Keratinocyte (primary cell): ENCODE measurements at regions not wholly inside any gene's neighbourhood (a gene's known extent, or its start where the extent isn't known, plus 50 kb on each side); places are given as distances from the start of the nearest gene placed in this dataset.

Experiments
- DNase-seq: peaks from one replicate; pipeline ENCODE4 v3.0.0-alpha.2; 2011; ENCODE audit warnings: low read depth, missing footprints, low spot score
- FAIRE-seq: peaks from 2 replicates; lab custom pipeline; 2011; peaks lifted over from hg19 to GRCh38; lab: Jason Lieb, UNC
- H2AFZ ChIP-seq: 2 replicates; pipeline ENCODE4 v1.6.0; 2012; ENCODE audit warnings: low read length, control low read depth, inconsistent platforms; ENCODE audit not compliant: control insufficient read depth
- H3K27ac ChIP-seq: 2 replicates; pipeline ENCODE4 v1.5.1; 2011; ENCODE audit warnings: low read length; ENCODE audit not compliant: control insufficient read depth, insufficient read depth
- H3K27me3 ChIP-seq: 3 replicates; pipeline ENCODE4 v1.6.0; 2011; ENCODE audit warnings: low read length; ENCODE audit not compliant: control insufficient read depth, insufficient read depth; ENCODE audit errors: extremely low read depth
- H3K36me3 ChIP-seq, 2 experiments: 2 replicates in 1 of 2; 3 replicates in 1 of 2; pipeline ENCODE4 v1.5.1; 2011; ENCODE audit warnings: low read length in 2 of 2, mild to moderate bottlenecking in 1 of 2; ENCODE audit not compliant: control insufficient read depth in 2 of 2, insufficient read depth in 2 of 2; ENCODE audit errors: extremely low read depth in 1 of 2
- H3K4me1 ChIP-seq: 3 replicates; pipeline ENCODE4 v1.5.1; 2011; ENCODE audit warnings: low read length; ENCODE audit not compliant: control insufficient read depth, insufficient read depth; ENCODE audit errors: extremely low read depth
- H3K4me2 ChIP-seq: 3 replicates; pipeline ENCODE4 v1.6.0; 2011; ENCODE audit warnings: low read depth, low read length; ENCODE audit not compliant: control insufficient read depth, insufficient read depth; ENCODE audit errors: extremely low read depth
- H3K4me3 ChIP-seq, 3 experiments: fragments of 200-600 bp in 1 of 3; sonication (generic) in 1 of 3; 2 replicates in 2 of 3; 3 replicates in 1 of 3; pipeline ENCODE4 v1.5.1; 2011 to 2016; ENCODE audit warnings: low read length in 3 of 3, mild to moderate bottlenecking in 3 of 3, control low read depth in 2 of 3, inconsistent platforms in 1 of 3, low read depth in 1 of 3, mixed read lengths in 1 of 3, mixed run types in 1 of 3, moderate library complexity in 1 of 3; ENCODE audit not compliant: control insufficient read depth in 2 of 3, insufficient read depth in 2 of 3; ENCODE audit errors: extremely low read depth in 1 of 3
- H3K79me2 ChIP-seq: 2 replicates; pipeline ENCODE4 v1.6.0; 2012; ENCODE audit warnings: low read length; ENCODE audit not compliant: control insufficient read depth, insufficient read depth
- H3K9ac ChIP-seq: 3 replicates; pipeline ENCODE4 v1.6.0; 2011; ENCODE audit warnings: low read length; ENCODE audit not compliant: control insufficient read depth, insufficient read depth; ENCODE audit errors: extremely low read depth
- H3K9me1 ChIP-seq: 3 replicates; pipeline ENCODE4 v1.6.0; 2011; ENCODE audit warnings: low read length; ENCODE audit not compliant: control insufficient read depth, insufficient read depth; ENCODE audit errors: extremely low read depth
- H3K9me3 ChIP-seq: 2 replicates; pipeline ENCODE4 v1.5.1; 2012; ENCODE audit warnings: low read depth, low read length; ENCODE audit not compliant: control insufficient read depth
- H4K20me1 ChIP-seq: 3 replicates; pipeline ENCODE4 v1.6.0; 2011; ENCODE audit warnings: low read length; ENCODE audit not compliant: control insufficient read depth, insufficient read depth; ENCODE audit errors: extremely low read depth
- EZH2 ChIP-seq: IDR thresholded peaks from one replicate; pipeline ENCODE4 v1.6.1; 2012; ENCODE audit warnings: inconsistent platforms, mild to moderate bottlenecking, low read length, moderate library complexity
- dilution Hi-C: fragments of 300-500 bp; cut with MboI; formaldehyde crosslinking; loops from one replicate; pipeline ENCODE4 v1.7.0; 2020; ENCODE audit warnings: low sequenced_read_pairs; ENCODE audit not compliant: extremely low pct_ligation_motif_present
- TF ChIP-seq, protein P1 (sequence below), 3 experiments: IDR thresholded peaks in 1 of 3; conservative IDR thresholded peaks in 1 of 3; optimal IDR thresholded peaks in 1 of 3; 2 replicates in 2 of 3; 3 replicates in 1 of 3; pipeline versions ENCODE3 to v1.5.1; 2011; ENCODE audit warnings: low read length in 3 of 3, mild to moderate bottlenecking in 3 of 3, moderate library complexity in 2 of 3, control low read depth in 1 of 3, inconsistent platforms in 1 of 3; ENCODE audit not compliant: insufficient read depth in 2 of 3; ENCODE audit errors: extremely low read depth in 1 of 3

DNA sequence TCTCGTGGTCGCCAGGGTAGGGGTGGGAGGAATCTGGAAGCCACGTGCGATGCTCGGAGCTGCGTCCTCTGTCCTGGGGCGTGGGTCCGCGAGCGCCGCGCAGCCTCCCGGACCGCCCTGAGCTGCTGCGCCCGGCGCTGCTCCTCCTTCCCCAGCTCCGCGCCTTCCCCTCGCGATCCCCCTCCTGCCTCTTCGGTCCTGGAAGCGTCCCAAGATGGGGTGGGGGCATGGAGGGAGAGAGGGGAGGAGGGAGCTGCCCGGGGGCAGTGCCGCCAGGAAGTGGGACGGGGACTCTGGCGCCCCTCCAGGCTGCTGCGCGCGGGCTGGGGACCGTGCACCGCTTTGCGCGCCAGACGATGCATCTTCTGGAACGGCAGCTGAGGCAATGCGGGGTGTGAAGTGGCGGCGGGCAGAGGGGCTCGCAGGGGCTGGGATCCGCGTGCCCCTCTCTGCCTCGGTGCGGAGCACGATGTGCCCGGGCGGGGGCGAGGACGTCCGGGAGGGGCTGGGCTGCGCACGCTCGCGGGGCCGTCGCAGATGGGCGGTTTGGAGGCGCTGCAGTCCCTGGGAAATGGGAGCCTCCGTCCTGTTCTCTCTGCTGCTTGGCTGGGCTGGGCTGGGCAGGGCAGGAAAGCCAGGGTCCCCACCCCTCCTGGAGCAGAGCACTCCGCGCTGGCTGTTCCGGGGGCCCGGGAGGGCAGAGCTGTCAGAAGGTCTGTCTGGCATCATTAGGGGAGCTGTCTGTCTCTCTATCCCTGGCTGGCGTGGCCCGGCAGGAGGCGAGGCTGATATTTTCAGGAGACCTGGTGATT is 388.0 kb downstream of the SEC14L1 start:
- no peaks in the 10 kb centered on the region for H4K20me1 ChIP-seq
- H2AFZ ChIP-seq = no peak overlapping the region
- DNase-seq (no peak), FAIRE-seq (no peak)
- TF ChIP-seq EZH2 = no peak
- TF ChIP-seq, protein P1, sequence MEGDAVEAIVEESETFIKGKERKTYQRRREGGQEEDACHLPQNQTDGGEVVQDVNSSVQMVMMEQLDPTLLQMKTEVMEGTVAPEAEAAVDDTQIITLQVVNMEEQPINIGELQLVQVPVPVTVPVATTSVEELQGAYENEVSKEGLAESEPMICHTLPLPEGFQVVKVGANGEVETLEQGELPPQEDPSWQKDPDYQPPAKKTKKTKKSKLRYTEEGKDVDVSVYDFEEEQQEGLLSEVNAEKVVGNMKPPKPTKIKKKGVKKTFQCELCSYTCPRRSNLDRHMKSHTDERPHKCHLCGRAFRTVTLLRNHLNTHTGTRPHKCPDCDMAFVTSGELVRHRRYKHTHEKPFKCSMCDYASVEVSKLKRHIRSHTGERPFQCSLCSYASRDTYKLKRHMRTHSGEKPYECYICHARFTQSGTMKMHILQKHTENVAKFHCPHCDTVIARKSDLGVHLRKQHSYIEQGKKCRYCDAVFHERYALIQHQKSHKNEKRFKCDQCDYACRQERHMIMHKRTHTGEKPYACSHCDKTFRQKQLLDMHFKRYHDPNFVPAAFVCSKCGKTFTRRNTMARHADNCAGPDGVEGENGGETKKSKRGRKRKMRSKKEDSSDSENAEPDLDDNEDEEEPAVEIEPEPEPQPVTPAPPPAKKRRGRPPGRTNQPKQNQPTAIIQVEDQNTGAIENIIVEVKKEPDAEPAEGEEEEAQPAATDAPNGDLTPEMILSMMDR (optimal IDR thresholded peaks at IDR 0.05 in 1 of 3, IDR thresholded peaks at IDR 0.05 in 1 of 3, conservative IDR thresholded peaks at IDR 0.05 in 1 of 3; ENCODE audit: extremely low read depth in 1 of 3, insufficient read depth in 2 of 3, low read length in 3 of 3) = peak in 1 of 3 experiments; percentile 14
- H3K9me3 ChIP-seq = no peaks in the 10 kb centered on the region
- no peak overlapping the region for H3K4me3 ChIP-seq
- no peaks in the 10 kb centered on the region for H3K36me3 ChIP-seq
- H3K79me2 ChIP-seq = no peaks in the 10 kb centered on the region
- H3K4me2 ChIP-seq = peak overlapping the region; percentile 50
- no peak overlapping the region for H3K9ac ChIP-seq
- H3K27ac ChIP-seq = no peak overlapping the region
- H3K4me1 ChIP-seq = no peaks in the 10 kb centered on the region
- dilution Hi-C loops = no loop called here
- H3K9me1 ChIP-seq = no peaks in the 10 kb centered on the region
- H3K27me3 ChIP-seq = peaks cover 33% of the 10 kb centered on the region

DNA sequence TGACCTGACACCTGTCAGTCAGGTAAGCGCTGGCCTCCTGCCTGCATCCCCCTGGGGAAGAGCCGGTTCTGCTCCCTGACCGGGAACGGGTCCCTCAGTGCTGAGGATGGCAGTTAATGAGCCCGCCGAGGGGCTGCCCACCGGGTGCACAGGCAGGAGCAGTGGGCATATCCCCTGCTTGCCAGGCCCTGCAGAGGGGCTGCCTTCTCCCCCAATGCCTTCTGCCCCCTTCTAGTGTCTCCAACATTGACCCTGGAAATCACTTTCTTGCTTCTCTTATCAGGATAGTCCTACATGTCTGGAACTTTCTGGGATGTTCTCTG is 388.5 kb downstream of the SEC14L1 start:
- H3K9ac ChIP-seq = no peak overlapping the region
- H3K79me2 ChIP-seq = no peaks in the 10 kb centered on the region
- dilution Hi-C loops = no loop called here
- H3K27ac ChIP-seq = no peak overlapping the region
- no peaks in the 10 kb centered on the region for H3K9me3 ChIP-seq
- peaks cover 33% of the 10 kb centered on the region for H3K27me3 ChIP-seq
- H3K4me3 ChIP-seq = no peak overlapping the region
- TF ChIP-seq, protein P1 (optimal IDR thresholded peaks at IDR 0.05 in 1 of 3, IDR thresholded peaks at IDR 0.05 in 1 of 3, conservative IDR thresholded peaks at IDR 0.05 in 1 of 3; ENCODE audit: extremely low read depth in 1 of 3, insufficient read depth in 2 of 3, low read length in 3 of 3) = no peak
- no peak for TF ChIP-seq EZH2
- FAIRE-seq (no peak), DNase-seq (no peak)
- no peak overlapping the region for H3K4me2 ChIP-seq
- no peaks in the 10 kb centered on the region for H3K36me3 ChIP-seq
- H3K9me1 ChIP-seq = no peaks in the 10 kb centered on the region
- no peak overlapping the region for H2AFZ ChIP-seq
- no peaks in the 10 kb centered on the region for H4K20me1 ChIP-seq
- H3K4me1 ChIP-seq = no peaks in the 10 kb centered on the region
